GM23248 (cell line): ENCODE measurements at regions not wholly inside any gene's neighbourhood (a gene's known extent, or its start where the extent isn't known, plus 50 kb on each side); places are given as distances from the start of the nearest gene placed in this dataset.

Source experiments
- EZH2 ChIP-seq: fragments of 200-600 bp; sonication (generic); IDR thresholded peaks from 2 replicates; pipeline ENCODE4 v1.6.1; 2018; ENCODE audit warnings: antibody characterized with exemption, mild to moderate bottlenecking; ENCODE audit not compliant: insufficient read depth, poor library complexity, severe bottlenecking
- EZH2phosphoT487 ChIP-seq: fragments of 200-600 bp; sonication (generic); IDR thresholded peaks from 2 replicates; pipeline ENCODE4 v1.6.1; 2018; ENCODE audit warnings: antibody characterized with exemption, moderate library complexity, mild to moderate bottlenecking, low read depth; ENCODE audit not compliant: insufficient read depth

DNA sequence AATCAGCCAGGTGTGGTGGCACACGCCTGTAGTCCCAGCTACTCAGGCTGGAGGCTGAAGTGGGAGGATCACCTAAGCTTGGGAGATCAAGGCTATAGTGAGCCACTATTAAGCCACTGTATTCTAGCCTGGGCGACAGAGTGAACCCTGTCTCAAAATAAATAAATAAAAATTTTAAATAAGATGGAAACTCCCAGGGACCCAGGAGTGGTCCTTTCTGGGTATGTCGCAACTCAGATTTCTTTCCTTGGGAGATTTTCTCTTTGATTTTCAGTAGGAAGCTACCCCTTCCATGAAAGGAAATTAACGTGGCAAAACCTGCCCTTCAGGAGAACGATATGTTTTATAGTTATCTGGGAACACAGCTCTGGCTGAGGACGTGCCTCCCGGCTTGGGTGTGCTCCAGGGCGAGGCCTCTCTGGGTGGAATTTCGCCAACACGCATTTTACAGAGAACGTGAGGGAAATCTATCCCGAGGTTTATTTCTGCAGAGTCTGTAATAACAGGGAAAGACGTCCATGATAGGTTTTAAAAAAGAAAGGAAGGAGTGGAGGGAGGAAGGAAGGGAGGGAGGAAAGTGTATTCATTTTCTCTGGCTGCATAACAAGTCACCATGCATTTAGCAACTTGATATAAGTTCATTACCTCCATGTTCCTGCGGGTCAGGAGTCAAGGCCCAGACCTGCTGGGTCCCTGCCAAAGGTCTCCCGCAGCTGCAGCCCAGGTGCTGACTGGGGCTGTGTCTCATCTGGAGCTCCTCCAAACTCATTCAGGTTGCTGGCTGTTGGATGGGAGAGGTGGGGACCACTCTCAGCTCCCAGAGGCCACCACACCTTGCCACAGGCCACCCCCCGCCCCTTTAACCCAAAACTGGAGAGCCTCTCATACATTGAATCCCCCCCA is 80.6 kb upstream of the GSC start:
- TF ChIP-seq EZH2phosphoT487 (no peak), EZH2 (no peak)
